GM19324 (cell line): ENCODE measurements at regions not wholly inside any gene's neighbourhood (a gene's known extent, or its start where the extent isn't known, plus 50 kb on each side); places are given as distances from the start of the nearest gene placed in this dataset.

Experiments
- ATAC-seq: cut with Tn5 transposase; IDR thresholded peaks from one replicate; pipeline ENCODE4 v1.9.1; 2021; ENCODE audit warnings: mild to moderate bottlenecking, moderate library complexity; ENCODE audit not compliant: unreplicated experiment, low FRiP score

DNA sequence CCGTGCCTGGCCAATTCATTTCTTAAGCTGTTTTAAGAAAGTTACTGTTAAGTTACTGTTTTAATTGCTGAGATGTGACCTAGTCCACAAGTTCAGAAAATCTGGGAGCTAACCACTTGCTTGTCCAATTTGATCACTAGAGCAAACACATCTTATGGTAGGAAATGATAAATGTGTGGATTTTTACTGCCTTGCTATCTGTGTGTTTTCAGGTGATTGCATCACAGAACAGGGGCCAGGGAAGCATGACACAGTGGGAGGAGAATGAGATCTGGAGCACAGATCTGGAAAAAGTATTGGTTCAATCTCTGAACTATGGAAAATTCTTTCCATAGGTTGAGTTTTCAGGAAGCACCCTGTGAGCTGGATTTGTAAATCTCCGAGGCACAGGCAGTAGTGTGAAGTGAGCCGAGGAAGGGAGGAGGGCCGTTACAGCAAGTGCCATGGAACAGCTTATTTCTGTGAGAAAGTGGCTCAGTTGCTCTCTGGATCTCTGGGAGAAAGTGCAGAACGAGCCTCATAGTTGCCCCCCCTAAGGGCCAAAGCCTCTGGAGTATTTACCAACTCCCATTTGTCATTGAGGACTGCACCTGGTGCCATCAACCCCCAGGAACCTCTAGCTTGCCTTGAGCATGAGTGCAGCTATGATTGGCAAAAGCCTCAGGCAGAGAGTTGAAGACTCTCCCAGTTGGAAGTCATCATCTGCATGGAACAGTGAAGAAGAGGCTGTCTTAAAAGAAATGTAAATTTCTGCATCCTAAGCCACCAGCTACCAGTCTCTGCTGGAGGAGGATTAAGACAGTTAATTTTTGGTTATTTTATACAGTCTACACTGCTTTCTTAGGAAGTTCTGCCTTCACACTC lies 161.8 kb upstream of the CLINT1 start:
- ATAC-seq, result no peak

GRCh38 chr5:158017469-158017868 lies 158.5 kb upstream of the CLINT1 start:
- ATAC-seq, result no peak

- ATAC-seq, result no peak
These were observed 155.4 kb upstream of the CLINT1 start for GRCh38 chr5:158014372-158014771.

DNA sequence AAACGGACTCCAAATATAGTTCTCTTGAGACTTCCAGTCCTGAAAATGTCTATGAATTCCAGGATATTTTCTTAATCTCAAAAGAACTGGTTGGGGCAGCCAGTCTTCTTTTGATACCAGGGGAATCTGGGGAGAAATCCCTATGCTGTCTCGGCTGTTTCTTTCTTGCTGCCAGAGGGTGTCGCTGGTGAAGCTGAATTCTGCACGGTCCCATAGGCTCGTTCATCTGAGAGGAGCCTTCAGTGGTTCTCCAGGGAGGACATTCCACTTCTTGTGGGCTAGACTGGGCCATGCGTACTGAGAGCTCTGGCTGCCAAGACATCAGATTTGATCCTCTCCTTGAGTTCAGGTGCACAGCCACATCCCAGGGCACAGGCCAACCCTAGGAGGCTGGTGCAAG lies 155.0 kb upstream of the CLINT1 start:
- no peak for ATAC-seq

- ATAC-seq, result no peak
These were observed 154.4 kb upstream of the CLINT1 start for GRCh38 chr5:158013303-158013702.

DNA sequence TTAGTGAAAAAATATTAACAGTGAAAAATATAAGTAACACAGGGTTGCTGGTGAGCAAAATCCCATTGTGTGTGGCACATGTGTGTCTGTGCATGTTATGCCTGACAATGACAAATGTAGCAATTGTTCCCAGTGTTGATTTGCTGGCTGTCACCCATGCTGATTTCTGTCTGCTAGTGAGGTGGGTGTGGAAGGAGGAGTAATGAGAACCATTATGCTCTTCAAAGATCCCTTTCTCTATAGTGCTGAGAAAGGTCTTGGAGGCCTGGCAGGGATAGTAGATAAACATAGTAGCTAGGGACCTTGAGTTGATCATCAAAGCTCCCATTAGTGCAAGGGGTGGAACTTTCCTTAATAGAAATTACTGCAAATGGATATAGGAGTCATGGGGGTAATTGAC lies 152.5 kb upstream of the CLINT1 start:
- no peak for ATAC-seq

DNA sequence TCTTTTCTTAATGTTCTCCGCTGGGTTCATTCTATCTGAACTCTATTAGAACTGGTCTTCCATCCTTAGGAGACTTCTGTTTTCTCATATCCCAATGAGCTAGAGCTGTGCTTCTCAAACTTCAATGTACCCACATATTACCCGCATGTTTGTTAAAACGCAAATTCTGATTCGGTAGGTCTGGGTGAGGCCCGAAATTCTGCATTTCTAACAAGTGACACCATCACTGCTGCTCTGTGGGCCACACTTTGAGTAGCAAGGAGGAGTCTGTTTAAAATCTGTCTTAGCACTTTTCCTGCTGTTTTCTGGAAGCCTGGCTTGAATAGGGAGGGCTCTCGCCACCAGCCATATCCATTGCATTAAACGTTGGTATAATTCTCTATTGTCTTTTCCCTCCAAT lies 151.9 kb upstream of the CLINT1 start:
- ATAC-seq, result no peak

DNA sequence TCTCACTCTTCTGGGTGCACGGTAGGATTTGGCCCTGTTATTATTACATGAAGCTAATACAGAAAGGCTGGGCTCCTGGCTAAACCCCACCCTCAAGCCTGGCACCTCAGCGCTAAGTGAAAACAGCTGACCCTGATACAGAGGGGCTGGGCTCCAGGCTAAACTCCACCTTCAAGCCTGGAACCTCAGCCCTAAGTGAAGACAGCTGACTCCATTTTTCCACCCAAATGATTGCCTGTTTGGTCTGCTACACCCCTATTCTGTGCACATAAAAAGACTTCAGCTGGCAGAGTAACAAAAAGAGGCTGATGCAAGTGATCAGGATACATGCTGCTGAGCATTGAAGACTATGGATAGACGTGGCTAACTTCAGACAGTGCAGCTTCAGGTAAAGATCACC lies 148.4 kb upstream of the CLINT1 start:
- no peak for ATAC-seq

- ATAC-seq, result no peak
These were observed 140.8 kb upstream of the CLINT1 start for GRCh38 chr5:157999696-158000095.

- no peak for ATAC-seq
These were observed 139.1 kb upstream of the CLINT1 start for GRCh38 chr5:157997991-157998504.

DNA sequence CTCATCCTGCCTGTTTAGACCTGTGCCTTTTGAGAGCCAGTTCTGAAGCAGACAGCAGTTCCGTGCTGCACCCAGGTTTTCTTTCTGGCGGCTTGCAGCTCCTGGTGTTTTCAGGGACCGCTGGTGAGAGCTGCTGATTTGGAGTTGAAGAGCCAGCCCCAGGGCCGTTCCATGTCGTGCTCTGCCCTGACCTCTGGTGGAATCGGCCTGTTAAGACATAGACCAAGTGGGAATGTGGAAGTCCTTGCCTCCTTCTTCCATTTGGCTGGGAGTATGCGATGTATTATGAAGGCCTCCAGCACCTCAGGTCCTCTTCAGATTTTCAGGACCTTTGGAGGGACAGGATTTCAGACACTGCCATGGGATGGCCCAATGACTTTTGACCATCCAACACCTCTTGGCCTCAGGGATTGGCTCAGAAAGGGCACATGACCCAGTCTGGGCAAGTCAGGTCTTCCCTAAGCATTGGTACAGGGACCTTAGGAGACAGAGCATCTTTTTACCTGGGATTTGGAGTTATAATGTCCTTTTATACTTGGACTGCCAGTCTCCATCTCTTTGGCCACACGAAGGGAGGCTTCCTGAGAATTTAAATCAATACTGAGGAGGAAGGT lies 136.1 kb upstream of the CLINT1 start:
- peak; percentile 74 for ATAC-seq

GRCh38 chr5:157993986-157994691 lies 135.2 kb upstream of the CLINT1 start:
- no peak for ATAC-seq

GRCh38 chr5:157993201-157993600 lies 134.3 kb upstream of the CLINT1 start:
- no peak for ATAC-seq

DNA sequence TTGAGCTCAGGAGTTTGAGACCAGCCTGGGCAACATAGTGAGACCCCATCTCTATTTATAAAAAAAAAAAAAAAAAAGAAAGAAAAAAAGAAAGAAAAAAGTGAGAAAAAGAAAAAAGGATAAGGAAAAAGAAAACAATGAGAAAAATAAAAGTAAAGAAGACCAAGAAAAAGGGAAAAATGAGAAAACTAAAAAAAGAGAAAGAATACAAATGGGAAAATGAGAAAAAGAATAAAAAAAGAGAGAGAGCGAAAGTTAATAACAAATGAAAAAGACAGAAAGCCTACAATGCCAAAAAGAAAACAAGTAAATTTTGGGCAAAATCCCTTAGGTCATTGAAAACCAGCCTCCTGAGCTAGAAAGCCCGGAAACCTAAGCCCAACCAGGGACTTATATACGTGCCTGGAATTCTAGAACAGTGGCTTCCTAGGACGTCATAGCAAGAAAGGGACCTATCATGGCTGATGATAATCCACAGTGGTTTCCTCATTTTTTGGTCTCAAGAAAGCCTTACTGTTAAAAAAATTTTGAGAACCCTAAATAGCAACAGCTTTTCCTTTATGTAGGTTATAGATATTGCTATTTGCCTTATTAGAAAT lies 131.7 kb upstream of the CLINT1 start:
- no peak for ATAC-seq

DNA sequence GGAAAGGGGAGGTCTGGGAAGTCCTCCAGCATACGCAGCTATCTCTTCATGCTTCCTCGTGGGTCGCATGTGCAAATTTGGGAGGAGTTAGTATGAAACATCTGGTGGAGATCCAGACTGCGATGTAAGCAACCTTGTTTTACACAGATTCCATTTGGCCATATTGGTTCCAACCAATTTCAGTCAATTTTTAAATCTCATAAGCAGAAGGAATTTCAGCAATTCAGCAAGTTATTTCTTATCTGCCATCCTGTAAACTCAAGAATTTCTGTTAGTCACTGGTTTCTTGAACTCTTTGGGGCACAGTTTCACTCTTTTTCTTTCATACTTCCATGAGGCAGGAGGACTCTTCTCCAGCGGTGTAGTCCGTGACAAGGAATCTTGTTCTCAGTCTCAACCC lies 130.4 kb upstream of the CLINT1 start:
- no peak for ATAC-seq

DNA sequence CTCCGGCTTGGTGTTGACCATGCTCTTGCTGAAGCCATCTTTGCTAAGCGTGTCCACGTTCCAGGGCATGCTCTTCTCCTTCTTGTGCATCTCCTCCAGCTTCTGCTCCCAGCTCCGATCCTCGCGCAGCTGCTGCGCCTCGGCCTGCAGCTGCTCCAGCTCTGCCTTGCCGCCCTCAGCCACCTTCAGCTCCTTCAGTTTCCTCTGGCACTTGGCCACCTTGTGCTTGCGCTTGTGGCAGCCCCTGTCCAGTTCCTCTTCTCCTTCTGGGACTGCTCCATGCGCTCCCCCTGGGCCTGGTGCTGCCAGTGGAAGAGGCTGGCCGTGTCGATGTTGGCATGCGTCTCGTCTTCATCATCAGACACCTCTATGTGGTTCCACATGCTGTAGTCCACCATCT lies 128.3 kb upstream of the CLINT1 start:
- ATAC-seq, result no peak

DNA sequence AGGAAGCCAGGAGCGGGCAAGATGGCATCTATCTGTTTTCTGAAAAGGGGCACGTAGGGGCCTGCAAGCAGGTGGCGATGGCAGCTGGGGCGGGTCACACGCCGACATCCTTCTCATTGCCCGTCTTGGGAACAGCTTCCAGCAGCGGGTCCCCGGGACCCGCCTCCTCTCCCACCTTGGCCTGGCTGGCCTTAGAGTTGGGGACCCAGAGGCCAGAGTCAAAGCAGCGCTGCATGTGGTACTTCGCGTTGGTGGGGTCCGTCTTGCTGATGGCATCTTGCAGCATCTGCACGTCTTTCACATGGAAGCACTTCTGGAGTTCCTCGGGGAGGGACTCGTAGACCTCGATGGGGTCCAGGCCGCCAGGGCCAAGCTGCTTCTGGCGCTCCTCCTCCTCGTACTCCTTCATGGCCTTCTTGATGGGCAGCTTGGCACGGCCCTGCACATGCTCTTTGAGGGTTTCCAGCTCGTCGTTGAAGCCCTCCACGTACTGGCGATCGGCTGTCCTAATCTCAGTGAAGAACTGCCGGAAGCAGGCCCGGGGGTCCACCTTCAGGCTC lies 127.6 kb upstream of the CLINT1 start:
- no peak for ATAC-seq

DNA sequence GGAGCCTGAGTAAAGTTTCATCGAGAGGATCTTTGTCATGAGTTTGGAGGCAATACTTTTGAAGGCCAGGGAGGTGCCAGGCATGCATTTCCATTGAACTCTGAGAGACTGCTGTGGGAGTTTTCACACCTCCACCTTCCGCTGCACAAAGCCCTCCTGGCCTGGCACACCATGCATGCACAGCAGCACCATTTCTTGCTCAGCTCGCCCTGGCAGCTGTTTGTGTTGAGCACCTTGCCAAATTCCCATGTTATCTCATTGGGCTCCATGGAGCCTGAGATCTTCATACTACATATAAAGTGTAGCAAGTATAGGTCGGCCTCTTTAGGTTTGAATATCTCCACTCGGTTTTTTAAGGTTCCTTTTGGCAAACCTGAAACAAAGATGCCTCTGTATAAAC lies 125.7 kb upstream of the CLINT1 start:
- ATAC-seq, result no peak

DNA sequence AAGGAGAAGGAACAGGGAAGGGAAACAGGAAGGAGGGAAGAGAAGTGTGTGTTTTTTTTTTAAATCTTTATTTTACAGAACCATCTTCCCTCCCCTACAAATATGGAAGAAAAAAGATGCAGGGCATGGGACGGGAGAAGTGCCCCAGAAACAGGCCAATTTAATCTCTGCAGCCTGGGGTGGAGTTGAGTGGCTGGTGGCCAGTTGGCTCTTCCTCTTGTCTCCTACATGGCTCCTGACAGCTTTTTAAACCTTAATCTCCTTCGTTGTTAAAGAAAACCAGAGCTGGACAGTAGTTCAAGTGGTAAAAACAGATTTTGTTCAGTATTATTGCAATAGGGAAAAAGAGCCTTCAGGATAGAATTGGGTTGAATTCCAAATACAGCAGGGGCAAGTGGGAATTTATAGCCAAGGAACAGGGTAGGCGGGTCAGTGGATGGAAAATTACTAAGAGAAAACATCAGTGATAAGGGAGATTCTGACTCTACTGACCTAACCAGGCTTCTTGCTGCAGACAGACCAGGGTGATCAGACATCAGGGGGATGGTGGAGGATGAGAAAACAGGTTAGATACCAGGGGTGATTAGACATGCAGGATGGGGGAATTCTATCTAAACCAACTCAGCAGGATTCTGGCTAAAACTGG lies 125.1 kb upstream of the CLINT1 start:
- ATAC-seq, result no peak

GRCh38 chr5:157978061-157978460 lies 119.1 kb upstream of the CLINT1 start:
- ATAC-seq, result no peak
